ENCODE measurements at regions not wholly inside any gene's neighbourhood (a gene's known extent, or its start where the extent isn't known, plus 50 kb on each side); places are given as distances from the start of the nearest gene placed in this dataset.

DNA sequence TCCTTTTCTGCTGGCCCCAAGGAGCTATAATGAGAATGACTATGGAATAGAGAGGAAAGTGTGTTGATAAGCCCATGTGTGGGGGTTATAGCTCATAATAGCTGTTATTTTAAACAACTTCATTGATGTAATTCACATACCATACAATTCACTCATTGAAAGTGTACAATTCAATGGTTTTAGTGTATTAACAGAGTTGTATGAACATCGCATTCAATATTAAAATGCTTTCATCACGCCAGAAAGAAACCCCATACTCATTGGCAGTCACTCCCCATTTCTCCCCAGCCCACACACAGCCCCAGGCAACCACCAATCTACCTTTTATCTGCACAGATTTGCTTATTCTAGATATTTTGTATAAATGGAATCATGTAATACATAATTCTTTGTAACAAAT lies 139.6 kb upstream of the CYP1B1 start:
- H3K27ac ChIP-seq, result no peak overlapping the region
- 91% methylated on average over 2 of the region's 2 CpGs for WGBS (ENCODE audit: low lambda C conversion rate, missing lambda C conversion rate)

DNA sequence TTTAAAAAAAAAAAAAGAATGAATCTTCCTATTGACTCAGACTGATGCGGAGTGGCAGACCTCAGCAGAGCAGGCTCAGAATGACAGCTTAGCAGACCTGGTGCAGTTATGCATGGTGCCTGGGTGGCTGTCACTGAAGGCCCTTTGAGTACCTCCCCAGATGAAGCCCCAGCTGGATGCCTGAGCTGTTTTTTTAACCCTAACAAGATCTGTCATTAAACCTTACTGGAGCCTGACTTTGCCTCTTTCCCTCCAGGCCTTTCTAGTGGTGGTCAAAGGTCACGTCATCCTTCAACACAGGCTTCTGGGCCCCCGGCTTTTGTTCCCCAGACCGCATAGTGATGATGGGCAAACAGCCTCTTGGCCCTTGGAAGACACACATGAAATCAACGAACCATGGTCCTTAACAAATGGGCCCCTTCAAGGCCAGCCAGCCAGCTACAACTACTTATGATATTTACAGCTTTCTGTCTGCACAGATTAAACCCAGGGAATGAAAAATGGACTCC lies 138.3 kb upstream of the CYP1B1 start:
- H2AFZ ChIP-seq, result no peak overlapping the region
- no peaks in the 10 kb centered on the region for H3K9me2 ChIP-seq (replicated peaks; ENCODE audit: insufficient read depth)
- no peak overlapping the region for H3K4me2 ChIP-seq
- H3K27me3 ChIP-seq, result no peaks in the 10 kb centered on the region
- no peak for TF ChIP-seq EZH2 (IDR thresholded peaks at IDR 0.05; ENCODE audit: borderline replicate concordance)
- TF ChIP-seq, protein P1, sequence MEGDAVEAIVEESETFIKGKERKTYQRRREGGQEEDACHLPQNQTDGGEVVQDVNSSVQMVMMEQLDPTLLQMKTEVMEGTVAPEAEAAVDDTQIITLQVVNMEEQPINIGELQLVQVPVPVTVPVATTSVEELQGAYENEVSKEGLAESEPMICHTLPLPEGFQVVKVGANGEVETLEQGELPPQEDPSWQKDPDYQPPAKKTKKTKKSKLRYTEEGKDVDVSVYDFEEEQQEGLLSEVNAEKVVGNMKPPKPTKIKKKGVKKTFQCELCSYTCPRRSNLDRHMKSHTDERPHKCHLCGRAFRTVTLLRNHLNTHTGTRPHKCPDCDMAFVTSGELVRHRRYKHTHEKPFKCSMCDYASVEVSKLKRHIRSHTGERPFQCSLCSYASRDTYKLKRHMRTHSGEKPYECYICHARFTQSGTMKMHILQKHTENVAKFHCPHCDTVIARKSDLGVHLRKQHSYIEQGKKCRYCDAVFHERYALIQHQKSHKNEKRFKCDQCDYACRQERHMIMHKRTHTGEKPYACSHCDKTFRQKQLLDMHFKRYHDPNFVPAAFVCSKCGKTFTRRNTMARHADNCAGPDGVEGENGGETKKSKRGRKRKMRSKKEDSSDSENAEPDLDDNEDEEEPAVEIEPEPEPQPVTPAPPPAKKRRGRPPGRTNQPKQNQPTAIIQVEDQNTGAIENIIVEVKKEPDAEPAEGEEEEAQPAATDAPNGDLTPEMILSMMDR (IDR thresholded peaks at IDR 0.05; ENCODE audit: poor library complexity), result no peak
- TF ChIP-seq EZH2phosphoT487 (IDR thresholded peaks at IDR 0.05; ENCODE audit: low read depth, severe bottlenecking, unreplicated experiment), result no peak
- H3K9me3 ChIP-seq (ENCODE audit: low read depth), result no peaks in the 10 kb centered on the region
- DNase-seq (ENCODE audit: low spot score), result no peak
- peaks cover 3% of the 10 kb centered on the region for H3K4me1 ChIP-seq (ENCODE audit: insufficient read depth)
- H4K20me1 ChIP-seq (ENCODE audit: insufficient read depth, poor library complexity, severe bottlenecking), result no peaks in the 10 kb centered on the region
- H3K36me3 ChIP-seq (replicated peaks; ENCODE audit: insufficient read depth, low read depth), result no peaks in the 10 kb centered on the region
- no peak overlapping the region for H3K27ac ChIP-seq
- no peaks in the 10 kb centered on the region for H3K79me2 ChIP-seq
- WGBS (ENCODE audit: low lambda C conversion rate, missing lambda C conversion rate), result 50% methylated on average over 5 of the region's 5 CpGs
- no peak overlapping the region for H3K4me3 ChIP-seq

More for the DNA sequence above, 139.6 kb upstream of the CYP1B1 start:
- no peak for DNase-seq (ENCODE audit: low spot score)
- no peak for TF ChIP-seq EZH2 (IDR thresholded peaks at IDR 0.05; ENCODE audit: borderline replicate concordance)
- Histone ChIP-seq H3K4me2 (no peak overlapping the region), H2AFZ (no peak overlapping the region), H3K36me3 (replicated peaks; ENCODE audit: insufficient read depth, low read depth) (no peaks in the 10 kb centered on the region), H3K27me3 (no peaks in the 10 kb centered on the region), H3K9me2 (replicated peaks; ENCODE audit: insufficient read depth) (no peaks in the 10 kb centered on the region), H4K20me1 (ENCODE audit: insufficient read depth, poor library complexity, severe bottlenecking) (no peaks in the 10 kb centered on the region), H3K9me3 (ENCODE audit: low read depth) (no peaks in the 10 kb centered on the region), H3K4me1 (ENCODE audit: insufficient read depth) (peaks cover 4% of the 10 kb centered on the region), H3K79me2 (no peaks in the 10 kb centered on the region), H3K4me3 (no peak overlapping the region)

DNA sequence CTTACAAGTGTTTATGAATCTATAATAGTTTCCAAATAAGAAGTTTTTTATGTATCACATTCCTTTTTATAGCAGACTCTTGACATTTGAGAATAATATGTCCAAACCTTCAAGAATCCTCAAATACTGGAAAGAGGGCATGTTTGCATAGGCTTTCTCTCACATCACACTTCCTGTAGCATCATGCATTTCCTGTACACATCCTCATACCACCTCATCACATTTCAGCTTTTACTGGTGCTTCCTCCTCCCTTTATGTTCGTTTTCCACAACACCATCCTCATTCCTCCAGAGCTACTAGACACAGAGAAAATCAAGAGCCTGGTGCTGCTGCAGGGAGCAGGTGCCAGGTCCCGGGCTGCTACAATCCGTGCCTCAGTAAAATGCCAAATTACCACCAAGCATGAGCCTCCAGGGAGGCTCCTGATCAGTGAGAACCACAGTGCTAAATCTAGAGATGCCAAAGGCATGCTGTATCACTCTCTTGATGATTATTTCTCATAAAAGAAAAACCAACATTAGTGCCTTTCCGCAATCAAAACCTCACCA lies 137.7 kb upstream of the CYP1B1 start:
- WGBS (ENCODE audit: low lambda C conversion rate, missing lambda C conversion rate), result 84% methylated on average over 4 of the region's 4 CpGs
- Histone ChIP-seq H3K27me3 (no peaks in the 10 kb centered on the region), H3K4me2 (no peak overlapping the region), H2AFZ (no peak overlapping the region), H3K79me2 (no peaks in the 10 kb centered on the region), H3K9me2 (replicated peaks; ENCODE audit: insufficient read depth) (no peaks in the 10 kb centered on the region), H3K4me3 (no peak overlapping the region), H3K36me3 (replicated peaks; ENCODE audit: insufficient read depth, low read depth) (no peaks in the 10 kb centered on the region), H4K20me1 (ENCODE audit: insufficient read depth, poor library complexity, severe bottlenecking) (no peaks in the 10 kb centered on the region), H3K4me1 (ENCODE audit: insufficient read depth) (no peaks in the 10 kb centered on the region), H3K27ac (no peak overlapping the region), H3K9me3 (ENCODE audit: low read depth) (no peaks in the 10 kb centered on the region)
- TF ChIP-seq EZH2phosphoT487 (IDR thresholded peaks at IDR 0.05; ENCODE audit: low read depth, severe bottlenecking, unreplicated experiment) (no peak), EZH2 (IDR thresholded peaks at IDR 0.05; ENCODE audit: borderline replicate concordance) (no peak)
- TF ChIP-seq, protein P1 (IDR thresholded peaks at IDR 0.05; ENCODE audit: poor library complexity), result no peak
- no peak for DNase-seq (ENCODE audit: low spot score)

DNA sequence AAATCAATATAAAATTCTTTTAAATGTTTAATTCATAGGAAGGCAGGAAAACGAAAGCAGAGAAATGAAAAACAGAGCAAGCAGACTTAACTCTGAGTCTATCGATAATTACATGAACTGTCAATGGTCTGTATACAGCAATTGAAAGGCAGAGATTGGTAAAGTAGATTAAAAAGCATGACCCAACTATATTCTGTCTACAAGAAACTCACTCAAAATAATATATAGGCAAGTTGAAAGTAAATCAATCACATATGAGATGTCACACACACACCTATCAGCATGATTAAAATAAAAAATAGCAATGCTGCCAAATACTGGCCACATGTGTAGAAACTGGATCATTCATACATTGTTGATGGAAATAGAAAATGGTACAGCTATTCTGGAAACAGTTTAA lies 136.4 kb upstream of the CYP1B1 start:
- H3K9me3 ChIP-seq (ENCODE audit: low read depth), result no peaks in the 10 kb centered on the region
- no peak overlapping the region for H3K4me2 ChIP-seq
- no peak for DNase-seq (ENCODE audit: low spot score)
- H3K27me3 ChIP-seq, result no peaks in the 10 kb centered on the region
- no peaks in the 10 kb centered on the region for H3K9me2 ChIP-seq (replicated peaks; ENCODE audit: insufficient read depth)
- H4K20me1 ChIP-seq (ENCODE audit: insufficient read depth, poor library complexity, severe bottlenecking), result no peaks in the 10 kb centered on the region
- H3K79me2 ChIP-seq, result no peaks in the 10 kb centered on the region
- TF ChIP-seq EZH2phosphoT487 (IDR thresholded peaks at IDR 0.05; ENCODE audit: low read depth, severe bottlenecking, unreplicated experiment) (no peak), EZH2 (IDR thresholded peaks at IDR 0.05; ENCODE audit: borderline replicate concordance) (no peak)
- TF ChIP-seq, protein P1 (IDR thresholded peaks at IDR 0.05; ENCODE audit: poor library complexity), result no peak
- H3K27ac ChIP-seq, result no peak overlapping the region
- H3K4me3 ChIP-seq, result no peak overlapping the region
- H3K4me1 ChIP-seq (ENCODE audit: insufficient read depth), result no peaks in the 10 kb centered on the region
- H2AFZ ChIP-seq, result no peak overlapping the region
- H3K36me3 ChIP-seq (replicated peaks; ENCODE audit: insufficient read depth, low read depth), result no peaks in the 10 kb centered on the region
- 97% methylated on average over 2 of the region's 2 CpGs for WGBS (ENCODE audit: low lambda C conversion rate, missing lambda C conversion rate)
